ENCODE measurements at regions not wholly inside any gene's neighbourhood (a gene's known extent, or its start where the extent isn't known, plus 50 kb on each side); places are given as distances from the start of the nearest gene placed in this dataset.
A peak's percentile ranks its signal among the peaks of the same experiment; 100 is the strongest.

DNA sequence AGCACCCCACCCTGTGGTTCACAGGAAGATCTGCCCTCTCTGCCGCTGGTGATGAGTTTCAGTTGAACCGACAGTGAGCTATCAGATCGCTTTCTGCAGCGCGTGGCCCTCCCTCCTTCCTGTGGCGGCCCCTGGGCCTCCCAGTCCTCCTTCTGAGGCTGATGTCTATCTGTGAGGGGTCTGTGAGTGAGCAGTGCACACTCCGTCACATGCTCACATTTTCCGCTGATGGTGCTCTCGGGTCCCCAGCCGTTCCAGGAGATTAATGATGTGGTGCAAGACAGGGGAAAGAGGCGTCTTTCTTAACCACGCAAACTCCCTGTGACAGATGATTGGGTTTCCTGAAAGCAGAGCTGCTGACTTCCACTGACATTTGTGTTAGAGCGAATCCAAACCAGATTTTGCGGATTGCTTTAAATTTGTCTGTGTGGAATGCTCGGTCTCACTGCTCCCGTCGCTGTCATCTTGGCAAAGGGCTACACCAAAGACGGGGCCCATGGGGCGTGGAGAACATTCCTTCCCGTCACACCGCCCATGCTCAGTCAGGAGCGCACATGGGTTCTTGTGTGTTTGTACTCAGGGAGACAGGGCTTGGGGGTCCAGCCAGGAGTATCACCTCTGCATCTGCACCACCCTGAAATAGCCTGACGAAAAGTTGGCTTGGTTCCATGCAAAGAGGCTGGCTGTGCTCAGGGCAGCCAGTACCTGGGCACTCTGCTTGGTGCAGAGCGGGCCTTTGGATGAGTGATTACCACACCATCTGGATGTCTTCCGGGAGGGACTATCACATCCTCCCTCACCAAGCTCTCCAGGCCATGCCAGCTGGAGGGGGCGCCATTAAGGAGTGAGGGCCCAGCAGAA is 154.7 kb upstream of the HS6ST1 start:
- peak; percentile 50 to 77 (median 64) for DNase-seq

DNA sequence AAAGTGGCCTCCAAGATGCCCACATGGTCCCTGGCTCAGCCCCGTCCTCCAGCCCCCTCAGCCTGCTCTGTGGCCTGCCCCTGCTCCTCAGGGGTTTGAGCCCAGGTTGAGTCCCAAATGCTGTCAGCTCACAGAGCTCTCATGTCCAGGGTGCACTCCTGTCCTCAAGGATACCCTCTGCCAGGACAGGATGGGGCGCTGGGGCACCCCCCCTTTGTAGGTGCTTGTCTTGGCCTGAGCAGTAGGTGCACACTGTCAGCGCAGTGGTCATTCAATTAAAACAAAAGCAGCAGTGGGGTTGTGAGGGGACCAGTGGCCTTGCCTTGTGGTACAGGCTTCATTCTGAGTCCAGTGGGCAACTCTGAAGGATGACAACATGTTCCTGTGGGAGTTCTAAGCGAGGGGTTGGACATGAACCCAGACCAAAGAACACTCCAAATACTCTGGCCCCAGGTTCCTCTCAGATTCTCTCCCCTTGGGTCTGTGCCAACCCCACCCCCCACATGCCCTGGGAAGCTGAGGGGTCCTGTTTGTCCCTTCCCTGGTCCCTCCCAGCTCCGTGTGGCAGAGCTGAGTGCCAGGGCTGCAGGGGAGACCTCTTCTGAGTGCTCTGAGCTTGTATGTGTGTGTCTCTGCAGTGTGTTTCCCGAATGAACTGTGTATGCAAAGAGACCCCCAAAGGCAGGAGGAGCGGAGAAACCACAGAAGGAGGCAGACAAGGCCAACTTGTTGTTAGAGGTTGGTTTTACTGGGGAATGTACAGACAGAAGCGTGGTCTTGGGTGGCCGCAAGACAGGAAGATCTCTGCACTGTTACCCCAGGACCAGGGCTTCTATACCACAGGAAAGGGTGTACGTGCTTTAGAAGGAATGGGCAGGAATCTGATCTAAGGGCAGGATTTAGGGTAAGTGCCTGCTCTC is 155.6 kb upstream of the HS6ST1 start:
- no peak for DNase-seq

DNA sequence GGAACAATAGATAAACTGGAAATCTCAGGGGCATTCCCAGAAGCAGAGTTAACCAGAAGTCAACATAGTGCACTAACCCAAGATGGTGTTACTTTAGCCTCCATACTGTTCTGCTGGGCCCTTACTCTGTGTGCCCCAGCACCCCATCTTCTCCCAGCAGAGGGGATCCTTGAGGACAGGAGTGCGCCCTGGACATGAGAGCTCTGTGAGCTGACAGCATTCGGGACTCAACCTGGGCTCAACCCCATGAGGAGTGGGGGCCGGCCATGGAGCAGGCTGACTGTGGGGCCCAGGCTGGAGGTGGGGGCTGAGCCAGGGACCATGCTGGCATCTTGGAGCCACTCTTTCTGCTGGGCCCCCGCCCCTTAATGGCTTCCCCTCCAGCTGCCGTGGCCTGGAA is 156.3 kb upstream of the HS6ST1 start:
- no peak for DNase-seq

DNA sequence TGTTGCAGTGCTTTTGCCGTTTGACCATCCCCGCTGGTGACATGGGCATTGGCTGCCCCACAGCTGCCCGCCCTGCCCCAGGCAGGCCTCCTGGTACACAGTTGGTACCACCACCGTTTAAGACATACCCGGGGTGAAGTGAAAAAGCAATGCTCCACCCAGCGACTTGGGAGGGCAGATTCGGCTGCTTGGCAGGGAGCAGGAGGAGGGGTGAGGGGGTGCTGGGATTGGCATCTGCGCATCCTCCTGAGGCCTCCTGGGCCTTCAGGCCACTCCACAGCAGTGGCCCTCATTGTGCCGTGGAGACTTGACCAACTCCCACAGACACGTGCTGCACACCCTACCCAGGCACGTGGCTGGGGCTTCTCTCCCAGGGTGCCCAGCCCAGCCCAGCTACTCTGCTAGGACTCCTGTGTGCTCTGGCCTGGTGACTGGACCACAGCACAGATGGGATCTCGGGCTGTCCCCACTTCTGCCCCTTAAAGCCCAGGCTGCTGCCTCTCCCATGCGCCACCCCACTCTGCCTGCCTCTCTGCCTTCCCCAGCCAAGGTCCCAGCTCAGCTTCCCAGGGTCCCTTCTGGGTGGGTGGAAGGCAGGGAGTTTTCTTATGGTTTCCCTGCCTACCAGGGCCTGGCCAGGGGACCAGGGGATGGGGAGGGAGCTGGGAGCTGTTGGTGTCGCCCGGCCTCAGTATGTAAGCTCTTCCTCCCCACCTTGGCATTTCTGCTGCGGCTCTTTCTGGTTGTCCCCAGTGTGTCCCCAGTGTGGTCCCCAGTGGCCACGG is 157.0 kb upstream of the HS6ST1 start:
- no peak for DNase-seq

DNA sequence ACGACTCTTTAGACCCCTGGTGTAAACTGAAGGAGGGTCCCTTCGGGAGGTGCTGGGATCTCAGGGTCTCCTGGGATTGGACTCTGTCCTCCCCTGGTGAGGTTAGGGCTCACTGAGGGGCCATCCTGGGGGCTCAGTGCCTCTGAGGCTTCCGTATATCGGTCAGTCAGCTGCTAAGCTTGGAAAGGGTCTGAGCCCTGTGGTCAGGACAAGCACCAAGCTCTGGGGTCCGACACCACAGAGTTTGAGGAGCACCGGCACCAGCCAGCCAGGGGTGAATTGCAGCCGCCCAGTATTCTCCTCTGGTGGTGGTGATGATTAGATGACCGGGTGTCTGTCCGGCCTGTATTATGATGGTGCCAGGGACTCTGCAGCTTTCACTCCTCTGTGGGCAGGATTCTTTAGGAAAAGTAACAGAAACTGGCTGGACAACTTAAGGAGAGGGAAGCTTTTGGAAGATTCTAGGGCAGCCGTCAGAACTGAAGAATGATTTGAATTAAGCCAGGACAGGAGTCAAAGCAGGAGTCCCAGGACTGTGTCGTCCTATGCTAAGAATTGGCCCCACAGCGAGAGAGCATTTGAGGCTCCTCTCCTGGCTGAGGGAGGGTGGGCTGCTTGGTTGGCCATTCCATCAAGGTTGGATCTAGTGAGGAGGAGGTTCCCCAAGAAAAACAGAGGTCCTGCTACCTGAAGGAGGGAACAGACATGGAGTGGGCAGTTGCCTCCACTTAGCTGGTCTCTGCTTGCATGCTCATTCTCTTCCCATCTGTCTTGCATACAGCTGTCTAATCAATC is 158.6 kb upstream of the HS6ST1 start:
- no peak for DNase-seq

DNA sequence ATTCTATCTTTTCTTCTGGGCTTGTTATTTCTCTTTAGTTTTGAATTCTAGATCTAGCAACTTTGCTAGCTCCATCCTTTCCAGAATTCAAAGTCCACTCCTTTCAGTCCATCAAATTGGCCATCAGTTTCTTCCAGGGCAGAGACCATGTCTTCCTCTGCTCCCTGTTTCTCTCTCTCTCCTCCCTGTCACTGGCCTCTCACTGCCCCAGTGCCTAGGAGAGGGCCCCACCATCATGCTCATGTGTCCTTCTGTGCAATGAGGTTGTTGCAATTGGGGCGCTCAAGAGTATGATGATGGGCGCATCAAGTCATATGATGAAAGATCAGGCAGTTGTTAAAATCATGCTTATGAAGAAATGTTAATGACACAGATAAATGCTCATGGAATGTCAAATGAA is 159.2 kb upstream of the HS6ST1 start:
- DNase-seq, result no peak

DNA sequence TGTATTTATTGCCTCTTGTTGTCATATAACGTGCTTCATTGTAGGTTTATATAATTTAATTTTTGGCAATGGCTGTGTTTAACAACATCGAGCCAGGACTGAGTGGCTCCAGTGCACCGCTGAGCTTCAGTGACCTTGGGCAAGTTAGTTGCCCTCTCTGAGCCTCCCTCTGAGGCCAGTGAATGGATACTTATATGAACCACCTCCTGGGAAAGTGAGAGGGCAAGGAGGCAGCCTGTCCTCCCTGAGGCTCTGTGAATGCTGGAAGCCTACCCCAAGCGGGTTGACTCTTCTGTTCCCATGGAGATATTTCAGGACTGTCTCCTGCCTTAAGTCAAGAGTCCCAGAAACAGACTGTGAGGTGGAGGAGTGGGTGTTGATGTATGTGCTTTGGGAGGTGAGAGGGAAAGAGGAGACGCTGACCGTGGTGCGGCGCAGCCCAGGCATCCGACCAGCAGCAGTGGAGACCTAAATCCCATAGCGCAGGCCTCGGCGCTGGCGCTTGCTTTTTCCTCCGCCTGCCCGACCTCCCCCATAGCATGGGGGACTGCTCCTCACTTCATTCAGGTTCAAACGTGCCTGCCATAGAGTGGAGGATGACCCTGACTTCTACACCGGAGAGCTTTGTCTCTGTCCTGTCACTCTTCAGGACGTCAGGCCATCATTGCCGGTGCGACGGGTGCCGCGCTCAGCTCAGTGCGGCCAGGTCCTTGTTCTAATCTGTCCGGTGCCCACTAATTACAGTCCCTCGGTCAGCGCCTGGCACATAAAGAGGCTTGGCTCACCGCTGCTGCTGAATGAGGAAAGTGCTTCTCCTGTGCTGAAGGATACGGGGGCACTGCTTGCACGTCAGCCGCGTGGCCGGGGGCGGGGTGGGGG is 167.3 kb upstream of the HS6ST1 start:
- no peak for DNase-seq

DNA sequence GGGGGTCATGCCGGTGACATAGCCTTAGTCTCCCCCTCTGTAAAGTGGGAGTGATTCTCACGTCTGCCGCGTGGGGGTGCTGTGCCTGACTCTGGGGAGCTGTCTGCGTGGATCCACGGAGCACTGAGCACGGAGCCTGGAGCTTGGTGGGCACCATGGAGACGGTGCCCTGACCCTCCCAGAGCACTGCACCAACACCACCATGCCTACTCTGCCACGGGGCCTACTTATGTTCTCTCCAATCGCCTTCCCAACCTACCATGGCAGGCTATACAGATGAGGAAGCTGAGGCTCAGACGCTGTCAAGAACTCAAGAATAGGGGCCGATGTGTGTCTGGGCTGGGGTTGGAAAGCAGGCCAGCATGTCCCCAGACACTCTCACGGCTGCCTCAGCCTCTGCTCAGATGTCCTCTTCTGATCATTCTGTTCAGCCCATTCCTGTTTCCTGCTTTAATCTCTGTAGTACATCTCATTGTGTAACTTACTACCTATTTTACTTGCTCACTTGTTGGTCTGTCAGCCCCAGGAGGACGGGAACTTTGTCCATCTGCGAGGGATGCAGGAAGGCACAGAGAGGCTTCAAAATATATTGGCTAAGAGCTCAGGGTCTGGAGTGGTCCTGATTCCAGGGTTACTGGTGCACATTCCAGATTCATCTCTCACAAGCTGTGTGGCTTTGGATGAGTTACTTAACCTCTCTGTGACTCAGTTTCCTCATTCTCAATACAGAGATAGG is 168.1 kb upstream of the HS6ST1 start:
- DNase-seq, result no peak

DNA sequence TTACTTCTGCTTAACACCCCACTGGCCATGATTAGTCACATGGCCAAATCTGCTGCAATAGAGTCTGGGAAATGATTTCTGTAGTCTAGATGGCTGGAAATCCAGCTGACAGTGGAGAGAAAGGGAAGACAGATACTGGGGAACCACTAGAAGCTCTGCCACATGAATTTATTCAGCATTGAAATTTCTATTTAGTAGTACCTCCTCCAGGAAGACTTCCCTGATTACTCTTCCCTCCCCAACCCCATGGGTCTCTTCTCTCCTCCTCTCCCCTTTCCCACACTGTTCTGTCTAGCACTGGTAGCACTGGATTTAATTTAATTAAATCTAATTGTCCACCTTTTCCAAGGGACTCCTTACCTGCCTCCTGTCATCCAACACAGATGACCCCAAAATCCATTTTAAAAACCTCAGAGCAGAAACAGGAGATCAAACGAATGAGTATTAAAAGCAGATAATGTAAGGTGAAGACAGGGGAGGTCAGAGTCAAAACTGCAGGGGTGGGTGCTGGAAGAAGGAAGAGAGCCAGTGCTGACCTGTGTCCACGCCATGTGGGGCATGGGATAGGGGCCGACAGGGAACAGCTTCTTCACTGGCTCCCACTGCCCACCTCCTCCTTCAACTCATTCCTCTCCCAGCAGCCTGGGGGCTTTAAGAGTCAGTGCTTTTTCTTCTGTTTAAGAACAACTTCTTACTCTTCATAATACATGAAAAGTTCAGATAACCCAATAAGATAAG is 169.2 kb upstream of the HS6ST1 start:
- DNase-seq, result peak in 2 of 4 experiments; percentile 19 to 28

DNA sequence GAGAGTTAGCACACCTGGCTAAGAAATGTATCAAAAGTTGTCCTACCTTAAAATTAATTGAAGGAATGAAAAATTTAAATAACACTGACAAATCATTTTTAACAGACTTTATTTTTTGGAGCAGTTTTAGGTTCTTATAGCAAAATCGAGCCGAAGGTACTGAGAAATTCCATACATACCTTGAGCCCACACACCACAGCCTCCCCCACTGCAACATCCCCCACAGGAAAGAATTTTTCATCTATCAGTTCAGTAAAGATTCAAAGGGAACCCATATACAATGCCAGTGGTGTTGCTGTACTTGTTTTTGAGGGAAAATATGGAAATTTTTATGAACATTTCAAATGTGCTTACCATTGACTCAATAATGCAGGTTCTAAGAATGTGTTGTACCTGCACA is 169.8 kb upstream of the HS6ST1 start:
- DNase-seq, result no peak

DNA sequence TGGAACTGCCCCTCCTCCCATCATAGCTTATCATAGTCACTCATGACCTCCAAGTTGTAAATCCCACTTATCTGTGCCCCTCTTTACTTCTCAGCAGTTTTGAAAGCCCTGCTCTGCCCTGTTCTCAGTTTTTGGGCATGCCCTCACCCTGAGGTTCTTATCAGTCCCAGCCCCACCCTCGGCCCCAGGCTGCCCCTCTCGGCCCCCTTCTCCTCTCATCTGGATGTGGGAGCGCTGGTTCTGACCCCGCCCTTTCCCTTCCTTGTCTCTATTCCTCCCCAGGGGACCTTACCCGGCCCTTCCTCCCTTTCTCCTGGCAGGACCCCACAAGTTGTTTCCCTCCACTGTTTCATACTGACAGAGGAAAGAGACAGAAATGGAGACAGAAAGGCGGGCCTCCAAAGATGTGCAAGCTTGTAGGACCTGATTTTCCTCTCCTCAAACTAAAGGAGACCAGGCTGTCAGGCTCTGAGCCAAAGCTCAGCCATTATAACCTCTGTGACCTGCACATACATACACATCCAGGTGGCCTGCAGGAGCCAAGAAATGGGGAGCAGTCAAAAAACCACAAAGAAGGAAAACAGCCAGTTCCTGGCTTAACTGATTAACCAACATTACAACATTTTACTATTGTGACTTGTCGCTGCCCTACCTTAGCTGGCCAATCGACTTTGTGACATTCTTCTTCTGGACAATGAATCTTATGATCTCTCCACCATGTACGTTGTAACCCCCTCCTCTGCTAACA is 171.0 kb upstream of the HS6ST1 start:
- DNase-seq, result no peak

DNA sequence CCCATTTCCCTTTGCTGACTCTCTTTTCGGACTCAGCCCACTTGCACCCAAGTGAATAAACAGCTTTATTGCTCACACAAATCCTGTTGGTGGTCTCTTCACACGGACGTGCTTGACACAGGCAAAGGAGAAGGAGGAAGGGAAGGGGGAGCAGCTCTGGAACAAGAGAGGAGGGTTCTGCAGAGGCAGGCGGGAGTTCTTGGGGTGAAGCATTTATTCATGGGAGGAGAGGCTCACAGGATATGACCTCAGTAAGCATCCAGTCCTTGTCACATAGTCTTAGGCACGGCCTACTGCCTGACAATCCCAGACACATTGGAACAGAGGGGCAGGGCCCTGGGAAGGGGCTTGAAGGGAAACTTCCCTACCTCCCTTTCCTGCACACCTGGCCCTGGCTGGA is 171.7 kb upstream of the HS6ST1 start:
- peak in 1 of 4 experiments; percentile 17 for DNase-seq

DNA sequence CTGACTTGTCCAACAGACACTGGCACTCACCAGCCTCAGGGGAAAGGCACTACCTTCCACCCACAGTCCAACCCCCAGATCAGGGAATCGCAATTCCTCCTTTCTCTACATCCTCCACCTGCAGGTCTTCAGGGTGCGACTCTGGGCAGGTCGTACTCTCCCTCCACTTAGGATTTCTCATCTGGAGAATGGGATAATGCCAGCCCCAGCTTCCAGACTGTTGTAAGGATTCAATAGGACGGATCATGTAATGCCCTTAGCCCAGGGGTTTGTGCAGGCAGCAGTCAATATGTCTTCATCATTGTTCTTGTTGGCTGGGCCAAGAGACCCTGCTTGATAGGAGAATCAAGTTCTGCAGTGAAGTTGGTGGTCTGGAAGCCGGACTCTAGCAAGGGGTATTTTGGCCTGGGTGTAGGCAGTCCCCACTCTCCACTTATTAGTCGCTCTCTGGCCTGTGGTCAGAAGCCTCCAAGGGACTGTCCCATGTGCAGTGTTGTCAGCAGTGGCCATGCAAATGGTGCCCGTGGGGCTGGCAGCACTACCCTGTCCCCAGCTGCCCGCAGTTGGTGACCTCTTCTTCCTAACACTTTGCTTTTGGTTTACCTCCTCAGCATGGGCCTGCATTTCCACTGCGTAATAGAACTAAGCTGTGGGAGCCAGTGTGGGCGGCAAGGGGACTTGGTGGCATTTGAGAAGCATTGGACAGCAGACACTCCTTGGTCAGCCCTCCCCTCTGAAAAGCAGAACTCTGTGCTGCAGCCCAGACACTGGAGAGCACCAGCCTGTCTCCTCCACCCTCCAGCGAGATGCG is 172.4 kb upstream of the HS6ST1 start:
- DNase-seq, result peak; percentile 59 to 72 (median 68)

DNA sequence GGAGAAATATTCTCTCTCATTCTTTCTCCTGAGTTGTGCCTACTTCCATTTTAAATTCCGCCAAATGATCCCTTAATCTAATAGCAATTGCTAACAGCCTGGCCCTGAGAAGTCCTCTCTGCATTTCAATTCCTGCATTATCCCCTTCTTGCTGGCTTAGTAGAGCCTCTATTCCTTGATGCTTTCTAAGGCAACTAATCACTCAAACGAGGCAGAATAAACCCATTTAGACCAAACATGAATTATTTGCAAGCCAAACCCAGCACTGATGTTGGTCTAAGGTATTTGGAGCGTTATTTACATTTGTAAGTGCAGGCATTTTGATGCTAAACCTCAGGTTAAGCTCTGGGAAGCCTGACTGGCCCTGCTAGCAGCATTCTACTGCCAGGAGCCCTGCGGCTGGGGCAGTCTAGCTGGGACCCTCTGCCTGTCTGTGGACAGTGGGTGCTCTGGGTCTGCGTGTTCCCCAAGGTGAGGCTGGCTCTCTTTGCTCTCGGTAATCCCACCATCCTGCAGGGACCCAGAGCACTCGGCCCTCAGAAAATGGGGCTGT is 173.1 kb upstream of the HS6ST1 start:
- DNase-seq, result no peak

DNA sequence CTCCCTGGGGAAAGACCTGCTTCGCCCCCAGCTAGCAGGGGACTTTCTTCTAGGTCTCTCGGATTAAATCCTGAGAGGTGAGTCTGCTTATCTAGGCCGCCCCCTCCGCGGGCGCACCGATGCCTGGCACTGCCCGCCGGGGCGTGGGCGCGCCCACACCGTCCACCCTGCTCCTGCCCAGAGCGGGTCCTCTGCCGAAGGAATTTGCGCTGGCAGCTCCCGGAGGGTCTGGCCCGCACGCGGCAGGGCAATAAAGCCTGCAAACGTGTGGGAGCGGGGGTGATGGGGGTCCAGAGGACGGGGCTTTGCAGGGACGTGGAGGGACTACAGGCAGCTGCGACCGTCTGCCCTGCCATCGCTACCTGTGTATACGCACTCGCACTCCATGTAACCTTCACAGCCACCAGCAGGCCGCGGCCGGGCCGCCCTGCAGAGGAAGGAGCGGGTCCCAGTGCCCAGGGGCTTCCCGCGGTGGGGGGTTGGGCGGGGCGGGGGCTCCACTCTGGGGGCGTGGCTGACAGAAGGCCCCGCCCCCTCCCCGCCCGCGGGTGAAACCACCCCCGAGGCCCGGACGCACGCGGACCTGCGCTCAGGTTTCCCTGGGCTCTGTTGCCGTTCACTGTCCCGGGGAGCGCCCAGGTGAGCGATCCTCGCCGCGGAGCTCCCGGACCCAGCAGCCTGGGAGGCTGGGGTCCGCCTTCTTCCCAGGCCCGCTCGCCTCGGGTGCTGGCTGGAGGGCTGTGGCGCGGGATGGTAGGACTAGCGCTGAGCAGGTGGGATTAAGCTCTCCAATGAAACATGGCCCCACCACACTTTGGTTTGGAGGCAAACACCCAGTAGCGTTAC is 174.5 kb upstream of the HS6ST1 start:
- no peak for DNase-seq

DNA sequence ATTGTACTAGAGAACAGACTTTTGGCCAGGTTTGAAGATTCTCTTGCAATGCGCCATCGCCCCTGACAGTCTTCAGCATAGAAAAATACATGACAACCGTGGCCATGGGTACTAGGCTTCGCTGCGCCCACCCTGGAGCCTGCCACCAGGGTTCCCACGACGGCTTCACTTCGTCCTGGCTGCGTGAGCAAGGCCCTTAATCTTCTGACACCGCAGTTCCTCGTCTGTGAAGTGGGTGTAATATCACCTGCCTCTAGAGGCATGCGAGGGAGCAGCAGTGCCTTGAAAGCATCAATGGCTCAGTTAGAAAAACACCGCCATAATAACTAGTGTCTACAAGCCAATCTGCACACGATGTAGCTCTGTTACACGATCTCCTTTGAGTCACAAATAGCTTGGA is 175.2 kb upstream of the HS6ST1 start:
- DNase-seq, result no peak

DNA sequence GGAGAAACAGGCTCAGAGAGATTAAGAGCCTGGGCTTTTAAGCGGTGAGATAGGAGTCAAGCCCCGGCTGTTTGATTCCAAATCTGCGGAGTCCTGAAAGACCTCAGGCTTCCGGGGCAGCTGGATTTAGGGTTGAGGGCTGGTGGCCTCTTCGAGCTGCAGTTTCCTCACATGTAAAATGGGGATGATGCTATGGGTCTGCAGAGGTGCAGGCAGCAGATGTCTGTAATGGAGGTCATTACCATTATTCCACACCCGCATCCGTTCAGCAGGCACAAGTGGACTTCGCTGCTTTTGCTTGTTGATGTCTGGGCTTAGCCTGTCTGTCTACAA is 175.6 kb upstream of the HS6ST1 start:
- DNase-seq, result no peak
